ENCODE measurements at regions not wholly inside any gene's neighbourhood (a gene's known extent, or its start where the extent isn't known, plus 50 kb on each side); places are given as distances from the start of the nearest gene placed in this dataset.

DNA sequence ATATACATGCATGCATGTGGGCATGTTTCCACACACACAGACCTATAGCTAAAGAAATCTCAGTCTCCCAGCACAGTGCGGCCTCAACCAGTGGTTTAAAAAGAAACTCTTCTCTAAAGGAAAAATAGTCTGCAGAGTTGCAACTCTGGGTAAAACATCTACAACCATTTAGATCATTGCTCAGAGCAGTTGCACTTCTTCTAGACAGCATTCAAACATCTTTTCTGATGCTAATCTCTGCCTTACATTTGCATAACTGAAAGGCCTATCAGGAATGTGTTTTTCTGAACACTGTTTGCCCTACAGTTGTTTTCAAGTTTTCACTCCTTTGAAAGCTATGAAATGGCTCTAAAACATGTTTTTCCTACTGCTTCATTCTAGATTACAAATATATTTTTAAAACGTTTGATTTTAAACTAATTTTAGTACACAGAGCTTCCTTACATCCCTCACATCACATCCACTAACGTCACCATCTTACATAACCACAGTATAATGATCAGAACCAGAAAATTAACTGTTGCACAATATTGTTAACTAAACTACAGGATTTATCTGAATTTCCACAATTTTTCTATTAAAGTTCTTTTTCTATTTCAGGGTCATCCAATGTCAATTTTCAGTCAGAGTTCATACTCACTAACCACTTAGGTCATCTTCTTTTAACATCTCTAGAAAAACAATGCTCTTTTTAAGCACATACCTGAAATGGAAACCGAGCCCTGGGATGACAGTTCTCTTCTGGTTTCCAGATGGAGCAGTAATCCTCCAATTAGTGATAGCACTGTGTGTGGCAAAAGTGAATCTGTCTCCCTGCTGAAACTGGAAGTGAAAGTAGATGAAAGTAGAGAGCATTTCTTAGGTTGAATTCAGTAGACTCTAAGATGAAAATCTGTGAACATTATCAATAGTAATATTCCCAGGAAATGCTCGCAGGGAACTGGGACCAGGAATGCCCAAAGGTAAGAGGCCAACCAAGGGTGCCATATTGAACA is 501.6 kb upstream of the GCFC2 start:
- Histone ChIP-seq H2AFZ (ENCODE audit: low read length) (no peak overlapping the region), H3K79me2 (ENCODE audit: insufficient read depth, low read length) (no peaks in the 10 kb centered on the region), H3K9ac (ENCODE audit: low read depth, low read length, poor library complexity, severe bottlenecking) (no peak overlapping the region), H3K9me3 (ENCODE audit: insufficient read depth, low read depth, low read length) (no peaks in the 10 kb centered on the region), H3F3A (ENCODE audit: low read depth) (no peaks in the 10 kb centered on the region), H3K4me3 (ENCODE audit: low read length, poor library complexity, severe bottlenecking) (no peak overlapping the region), H4K20me1 (ENCODE audit: insufficient read depth, low read length, poor library complexity, severe bottlenecking) (no peaks in the 10 kb centered on the region), H3K4me1 (ENCODE audit: insufficient read depth, low read length, poor library complexity, severe bottlenecking) (no peaks in the 10 kb centered on the region), H3K36me3 (ENCODE audit: insufficient read depth, low read length) (no peaks in the 10 kb centered on the region), H3K4me2 (ENCODE audit: low read depth, low read length, poor library complexity, severe bottlenecking) (no peak overlapping the region), H3K27me3 (ENCODE audit: insufficient read depth, low read length, poor library complexity, severe bottlenecking) (no peaks in the 10 kb centered on the region), H3K9me2 (replicated peaks; ENCODE audit: low read depth, low read length) (no peaks in the 10 kb centered on the region)
- TF ChIP-seq, protein P1, sequence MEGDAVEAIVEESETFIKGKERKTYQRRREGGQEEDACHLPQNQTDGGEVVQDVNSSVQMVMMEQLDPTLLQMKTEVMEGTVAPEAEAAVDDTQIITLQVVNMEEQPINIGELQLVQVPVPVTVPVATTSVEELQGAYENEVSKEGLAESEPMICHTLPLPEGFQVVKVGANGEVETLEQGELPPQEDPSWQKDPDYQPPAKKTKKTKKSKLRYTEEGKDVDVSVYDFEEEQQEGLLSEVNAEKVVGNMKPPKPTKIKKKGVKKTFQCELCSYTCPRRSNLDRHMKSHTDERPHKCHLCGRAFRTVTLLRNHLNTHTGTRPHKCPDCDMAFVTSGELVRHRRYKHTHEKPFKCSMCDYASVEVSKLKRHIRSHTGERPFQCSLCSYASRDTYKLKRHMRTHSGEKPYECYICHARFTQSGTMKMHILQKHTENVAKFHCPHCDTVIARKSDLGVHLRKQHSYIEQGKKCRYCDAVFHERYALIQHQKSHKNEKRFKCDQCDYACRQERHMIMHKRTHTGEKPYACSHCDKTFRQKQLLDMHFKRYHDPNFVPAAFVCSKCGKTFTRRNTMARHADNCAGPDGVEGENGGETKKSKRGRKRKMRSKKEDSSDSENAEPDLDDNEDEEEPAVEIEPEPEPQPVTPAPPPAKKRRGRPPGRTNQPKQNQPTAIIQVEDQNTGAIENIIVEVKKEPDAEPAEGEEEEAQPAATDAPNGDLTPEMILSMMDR (conservative IDR thresholded peaks at IDR 0.05; ENCODE audit: low read length), result no peak
- TF ChIP-seq EZH2phosphoT487 (IDR thresholded peaks at IDR 0.05; ENCODE audit: borderline replicate concordance), result no peak

DNA sequence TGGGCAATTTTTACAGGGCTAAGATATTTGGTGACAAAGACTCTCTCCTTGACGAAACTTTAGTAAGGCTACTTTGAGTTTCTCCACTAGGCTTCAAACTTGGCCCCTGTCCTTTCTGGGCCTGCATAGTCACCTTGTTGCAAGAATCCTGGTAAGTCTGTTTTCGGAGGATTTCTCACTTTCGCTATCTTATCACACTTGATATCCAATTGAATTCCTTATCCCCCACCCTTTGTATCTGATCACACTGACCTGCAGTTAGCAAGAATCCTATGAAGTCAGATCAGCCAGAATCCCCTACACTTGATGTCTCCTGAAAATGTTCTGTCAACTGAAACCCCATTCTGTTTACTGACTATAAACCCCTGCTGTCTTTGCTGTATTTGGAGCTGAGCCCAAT is 499.8 kb upstream of the GCFC2 start:
- Histone ChIP-seq H3K27me3 (ENCODE audit: insufficient read depth, low read length, poor library complexity, severe bottlenecking) (no peaks in the 10 kb centered on the region), H3K9me2 (replicated peaks; ENCODE audit: low read depth, low read length) (no peaks in the 10 kb centered on the region), H3K4me1 (ENCODE audit: insufficient read depth, low read length, poor library complexity, severe bottlenecking) (no peaks in the 10 kb centered on the region), H3F3A (ENCODE audit: low read depth) (no peaks in the 10 kb centered on the region), H2AFZ (ENCODE audit: low read length) (no peak overlapping the region), H3K36me3 (ENCODE audit: insufficient read depth, low read length) (no peaks in the 10 kb centered on the region), H3K9ac (ENCODE audit: low read depth, low read length, poor library complexity, severe bottlenecking) (no peak overlapping the region), H3K9me3 (ENCODE audit: insufficient read depth, low read depth, low read length) (no peaks in the 10 kb centered on the region), H3K79me2 (ENCODE audit: insufficient read depth, low read length) (no peaks in the 10 kb centered on the region), H3K4me3 (ENCODE audit: low read length, poor library complexity, severe bottlenecking) (no peak overlapping the region), H3K4me2 (ENCODE audit: low read depth, low read length, poor library complexity, severe bottlenecking) (no peak overlapping the region), H4K20me1 (ENCODE audit: insufficient read depth, low read length, poor library complexity, severe bottlenecking) (no peaks in the 10 kb centered on the region)
- TF ChIP-seq EZH2phosphoT487 (IDR thresholded peaks at IDR 0.05; ENCODE audit: borderline replicate concordance), result no peak
- TF ChIP-seq, protein P1 (conservative IDR thresholded peaks at IDR 0.05; ENCODE audit: low read length), result no peak

DNA sequence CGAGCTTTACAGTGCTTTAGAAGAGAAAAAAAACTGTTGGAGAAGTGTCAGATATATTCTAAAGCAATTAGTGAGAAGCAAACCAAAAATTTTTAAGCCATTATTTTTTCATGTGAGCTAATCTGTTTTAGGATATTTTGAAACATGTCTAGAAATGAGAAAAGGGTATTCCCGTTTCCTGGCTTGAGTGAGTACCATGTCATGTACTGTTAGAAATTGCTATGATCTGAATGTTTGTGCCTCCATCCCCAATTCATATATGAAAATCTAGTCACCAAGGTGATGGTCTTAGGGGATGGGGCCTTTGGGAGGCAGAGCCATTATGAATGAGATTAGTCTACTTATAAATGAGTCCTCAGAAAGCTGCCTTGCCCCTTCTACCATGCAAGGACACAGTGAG is 493.3 kb upstream of the GCFC2 start:
- TF ChIP-seq, protein P1 (conservative IDR thresholded peaks at IDR 0.05; ENCODE audit: low read length), result no peak
- TF ChIP-seq EZH2phosphoT487 (IDR thresholded peaks at IDR 0.05; ENCODE audit: borderline replicate concordance), result no peak
- Histone ChIP-seq H3K4me2 (ENCODE audit: low read depth, low read length, poor library complexity, severe bottlenecking) (no peak overlapping the region), H2AFZ (ENCODE audit: low read length) (no peak overlapping the region), H3K4me3 (ENCODE audit: low read length, poor library complexity, severe bottlenecking) (no peak overlapping the region), H3K27me3 (ENCODE audit: insufficient read depth, low read length, poor library complexity, severe bottlenecking) (no peaks in the 10 kb centered on the region), H3K9me2 (replicated peaks; ENCODE audit: low read depth, low read length) (no peaks in the 10 kb centered on the region), H3K9me3 (ENCODE audit: insufficient read depth, low read depth, low read length) (no peaks in the 10 kb centered on the region), H3K36me3 (ENCODE audit: insufficient read depth, low read length) (no peaks in the 10 kb centered on the region), H3K4me1 (ENCODE audit: insufficient read depth, low read length, poor library complexity, severe bottlenecking) (no peaks in the 10 kb centered on the region), H3K79me2 (ENCODE audit: insufficient read depth, low read length) (no peaks in the 10 kb centered on the region), H3F3A (ENCODE audit: low read depth) (no peaks in the 10 kb centered on the region), H4K20me1 (ENCODE audit: insufficient read depth, low read length, poor library complexity, severe bottlenecking) (no peaks in the 10 kb centered on the region), H3K9ac (ENCODE audit: low read depth, low read length, poor library complexity, severe bottlenecking) (no peak overlapping the region)
